ENCODE measurements at regions not wholly inside any gene's neighbourhood (a gene's known extent, or its start where the extent isn't known, plus 50 kb on each side); places are given as distances from the start of the nearest gene placed in this dataset.
"Not testable (repeated sequence)": the region's sequence is repeated elsewhere in the genome, so short reads cannot be mapped to it uniquely, and the experiment has no call there.

- no peak for DNase-seq
These were observed 93.8 kb upstream of the BMAL1 start for GRCh38 chr11:13183826-13184196.

DNA sequence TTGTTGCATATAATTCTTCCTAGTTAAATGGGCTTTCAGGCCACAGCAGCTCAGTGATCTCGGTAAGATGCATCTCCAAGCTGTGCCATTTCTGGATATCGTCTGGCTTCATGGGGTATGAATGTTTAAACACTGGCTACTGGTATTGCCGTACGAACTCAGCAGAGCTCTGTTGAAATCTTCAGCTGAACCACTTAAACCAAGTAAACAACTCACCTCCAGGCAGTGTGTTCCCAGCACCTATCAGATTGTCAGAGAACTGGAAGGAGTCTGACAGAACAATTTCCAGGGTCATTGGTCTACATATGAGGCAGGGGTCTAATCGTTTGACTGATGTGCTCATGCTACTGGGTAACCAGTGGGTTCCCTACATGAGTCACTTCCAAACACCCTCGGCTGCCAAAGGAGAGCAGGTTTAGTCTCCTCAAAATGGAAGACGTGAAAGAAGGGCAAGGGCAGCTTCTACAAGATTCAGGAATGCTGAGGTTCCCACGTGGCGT is 93.2 kb upstream of the BMAL1 start:
- DNase-seq = no peak

- DNase-seq = no peak
These were observed 89.4 kb upstream of the BMAL1 start for GRCh38 chr11:13188179-13188578.

DNA sequence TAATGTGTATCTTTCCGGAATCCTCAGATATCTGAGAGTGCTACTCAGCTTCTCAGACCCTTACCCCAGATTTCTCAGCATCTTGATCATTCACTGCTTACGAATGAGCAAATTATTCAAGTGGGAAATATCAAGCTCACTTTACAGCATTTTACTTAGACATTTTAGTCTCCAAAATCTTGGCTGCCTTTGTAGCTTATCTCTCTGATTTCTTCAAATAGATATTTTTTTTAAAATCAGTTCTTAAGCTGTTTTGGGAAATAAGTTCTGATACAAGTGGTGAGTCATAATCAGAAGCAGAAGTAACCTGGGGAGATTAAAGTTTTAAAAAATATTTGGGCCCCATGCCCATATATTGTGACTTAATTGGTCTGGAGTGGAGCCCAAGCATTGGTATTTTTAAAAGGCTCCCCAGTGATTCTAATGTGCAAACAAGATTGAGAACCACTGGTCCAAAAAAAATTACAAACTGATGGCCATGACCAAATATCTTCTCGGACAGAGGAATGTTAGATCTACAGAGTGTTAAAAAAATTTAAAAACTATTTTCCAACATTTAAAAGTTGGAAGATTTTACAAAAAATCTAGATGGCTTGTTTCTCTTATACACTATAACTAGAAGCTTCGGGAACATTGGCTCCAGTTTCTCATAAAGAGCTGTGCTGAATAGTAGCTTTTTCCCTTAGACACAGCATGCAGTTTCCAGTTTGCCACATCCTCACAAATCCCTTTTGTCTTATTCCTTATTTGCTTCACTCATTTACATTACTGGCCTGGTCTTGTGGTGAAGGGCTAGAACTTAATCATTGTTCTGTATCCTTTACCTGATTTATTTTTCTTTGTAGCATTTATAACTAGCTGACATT is 87.8 kb upstream of the BMAL1 start:
- no peak for DNase-seq

DNA sequence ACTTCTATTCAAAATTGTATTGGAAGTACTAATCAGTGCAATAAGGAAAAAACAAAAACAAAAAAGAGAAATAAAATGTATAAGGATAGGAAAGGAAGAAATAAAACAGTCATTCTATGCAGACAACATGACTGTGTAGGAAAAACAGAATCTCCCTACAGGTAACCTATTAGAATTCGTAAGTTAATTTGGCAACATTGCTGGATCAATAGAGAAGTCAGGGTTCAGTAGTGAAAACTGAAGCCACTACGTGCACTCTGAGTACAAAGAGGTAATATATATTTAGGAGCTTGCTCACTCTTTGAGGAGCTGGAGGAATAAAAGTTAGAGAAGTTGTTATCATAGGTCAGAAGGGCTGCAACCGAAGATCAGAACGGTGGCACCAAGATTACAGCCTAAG is 84.0 kb upstream of the BMAL1 start:
- no peak for DNase-seq

- DNase-seq = not testable (repeated sequence)
These were observed 80.2 kb upstream of the BMAL1 start for GRCh38 chr11:13197374-13197773.

- DNase-seq = no peak
These were observed 72.1 kb upstream of the BMAL1 start for GRCh38 chr11:13205486-13205885.

DNA sequence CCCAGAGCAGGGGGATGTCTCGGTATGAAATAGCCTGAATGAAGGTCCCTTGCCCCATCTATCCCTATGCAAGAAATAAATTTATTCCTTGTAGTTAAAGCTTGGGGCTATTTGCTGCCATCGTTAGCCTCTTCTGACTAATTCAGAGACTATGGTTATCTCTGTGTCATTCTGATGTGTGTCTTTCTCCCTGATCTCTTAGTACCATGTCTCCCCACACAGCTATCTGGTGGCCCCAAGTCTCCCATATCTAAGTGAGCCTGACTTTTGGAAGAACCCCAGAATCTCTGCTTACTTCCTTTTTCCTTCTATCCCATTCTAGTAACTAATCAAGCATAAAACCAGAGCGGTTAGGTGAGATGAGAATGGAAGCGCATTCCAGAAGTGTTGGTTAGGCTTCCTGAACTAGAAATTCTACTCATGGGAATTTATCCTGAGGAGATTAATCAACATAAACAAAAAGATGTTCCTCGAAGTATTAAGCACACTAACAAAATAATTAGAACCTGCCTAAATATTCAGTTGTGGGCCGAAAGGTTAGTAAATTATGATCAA is 71.4 kb upstream of the BMAL1 start:
- no peak for DNase-seq

- DNase-seq = no peak
These were observed 70.3 kb upstream of the BMAL1 start for GRCh38 chr11:13207270-13207664.

- DNase-seq = peak in 1 of 2 donors; percentile 42
These were observed 69.7 kb upstream of the BMAL1 start for GRCh38 chr11:13207665-13208594.

- peak in 1 of 2 donors; percentile 12 for DNase-seq
These were observed 68.7 kb upstream of the BMAL1 start for GRCh38 chr11:13208921-13209320.

GRCh38 chr11:13209379-13209778 is 68.2 kb upstream of the BMAL1 start:
- DNase-seq = no peak

GRCh38 chr11:13210424-13210823 is 67.2 kb upstream of the BMAL1 start:
- DNase-seq = peak; percentile 19 to 74

DNA sequence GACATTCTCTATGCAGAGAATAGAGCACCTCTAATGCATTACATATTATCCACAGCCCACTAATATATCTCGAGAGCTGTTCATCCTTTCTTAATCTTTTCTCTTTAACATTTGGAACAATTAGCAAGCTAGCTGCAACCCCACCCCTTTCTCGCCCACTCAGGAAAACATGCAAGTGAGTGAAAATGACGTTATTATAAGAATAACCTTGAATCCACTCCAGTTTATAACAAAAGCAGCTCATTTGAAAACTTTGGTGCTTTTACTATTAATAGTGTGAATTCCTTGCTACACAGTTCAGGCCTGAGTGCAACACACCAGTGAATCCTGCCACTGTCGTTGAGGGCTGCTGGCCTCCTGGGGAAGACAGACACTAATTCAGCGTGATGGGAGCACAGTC is 63.3 kb upstream of the BMAL1 start:
- no peak for DNase-seq

DNA sequence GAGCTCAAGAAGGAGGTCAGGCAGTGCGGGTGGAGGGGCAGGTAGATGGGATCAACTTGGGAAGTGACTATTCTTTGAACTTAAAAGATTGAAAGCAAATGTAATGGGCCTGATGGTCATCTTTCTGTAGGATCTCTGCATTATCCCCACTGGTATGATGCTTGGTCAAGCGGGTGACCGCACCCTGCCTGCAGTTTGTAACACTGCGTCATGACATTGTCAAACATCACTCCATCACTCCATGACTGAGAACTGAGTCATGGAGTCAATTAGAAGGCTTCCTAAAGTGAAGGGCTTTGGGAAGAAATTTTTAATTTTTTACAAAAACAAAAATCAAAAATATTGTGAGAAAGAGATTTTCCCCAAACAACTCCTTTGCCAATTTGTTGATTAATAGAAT is 62.4 kb upstream of the BMAL1 start:
- no peak for DNase-seq

DNA sequence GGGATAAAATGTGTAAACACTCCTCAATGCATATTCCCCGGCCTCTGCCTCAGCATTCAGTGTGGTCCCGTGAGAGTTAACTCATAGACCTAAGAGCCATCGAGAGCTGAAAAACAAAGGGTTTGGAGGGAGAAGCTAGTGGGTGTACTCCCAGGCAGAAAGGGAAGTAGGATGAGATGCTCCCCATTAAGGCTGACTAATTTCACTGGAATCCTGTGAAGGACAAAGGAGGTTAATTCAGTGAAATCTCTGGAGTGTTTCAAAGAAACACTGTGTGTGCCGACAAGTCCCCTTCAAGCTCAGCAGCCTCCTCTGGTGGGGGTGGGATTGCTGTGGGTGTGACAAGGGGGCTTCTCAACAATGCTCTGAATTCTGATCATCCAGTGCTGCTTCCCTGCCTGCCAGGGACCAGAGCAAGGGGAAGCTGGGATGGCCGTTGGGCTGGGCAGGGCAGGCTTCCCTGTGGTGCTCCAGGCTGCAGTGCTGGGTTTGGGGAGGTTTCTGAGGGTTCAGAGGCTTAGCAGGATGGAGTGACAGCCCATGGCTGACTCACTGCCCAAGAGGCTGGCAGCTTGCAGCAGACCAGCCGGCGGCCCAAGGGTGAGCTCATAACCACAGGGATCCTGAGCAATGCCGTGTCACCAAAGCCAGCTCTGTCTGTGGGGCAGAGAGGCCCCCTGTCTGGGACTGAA is 61.4 kb upstream of the BMAL1 start:
- DNase-seq = no peak

DNA sequence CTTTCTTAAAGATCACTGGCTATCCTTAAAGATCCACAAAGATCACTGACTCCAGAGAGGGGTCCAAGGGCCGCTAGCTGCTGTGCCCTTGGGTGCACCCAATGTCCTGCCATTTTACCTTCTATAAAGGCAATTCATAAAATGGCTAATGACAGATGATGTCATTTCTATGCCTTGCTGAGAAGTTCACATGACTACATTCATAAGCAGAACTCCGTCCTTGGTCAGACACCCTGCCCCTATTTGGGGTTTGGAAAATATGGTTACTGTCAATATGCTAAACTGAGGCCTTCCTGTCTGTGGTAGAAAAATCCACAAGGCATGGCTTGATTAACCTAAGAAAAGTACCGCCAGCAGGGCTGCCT is 60.9 kb upstream of the BMAL1 start:
- no peak for DNase-seq

- DNase-seq = not testable (repeated sequence)
These were observed 58.9 kb upstream of the BMAL1 start for GRCh38 chr11:13218685-13219084.

GRCh38 chr11:13220148-13220547 is 57.4 kb upstream of the BMAL1 start:
- no peak for DNase-seq

DNA sequence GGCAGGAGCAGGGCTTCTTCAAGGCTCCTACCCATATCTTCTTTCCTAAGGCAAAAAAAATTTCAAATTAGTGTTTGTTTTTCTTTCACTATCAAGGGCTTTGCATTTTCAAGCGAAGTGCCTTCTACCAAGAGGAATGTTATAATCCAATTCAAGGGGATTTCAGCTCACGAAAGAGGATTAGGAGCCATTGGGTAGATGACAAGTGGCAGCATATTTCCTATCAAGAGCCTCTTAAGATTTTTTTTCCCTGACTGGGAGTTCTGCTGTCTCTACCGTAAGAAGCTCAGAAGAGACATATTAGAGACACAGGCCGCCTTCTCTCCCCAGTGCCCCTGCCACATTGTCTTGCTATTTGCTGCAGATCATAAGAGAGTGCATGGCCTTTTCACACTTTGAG is 55.9 kb upstream of the BMAL1 start:
- DNase-seq = no peak

GRCh38 chr11:13222285-13222684 is 55.3 kb upstream of the BMAL1 start:
- no peak for DNase-seq

DNA sequence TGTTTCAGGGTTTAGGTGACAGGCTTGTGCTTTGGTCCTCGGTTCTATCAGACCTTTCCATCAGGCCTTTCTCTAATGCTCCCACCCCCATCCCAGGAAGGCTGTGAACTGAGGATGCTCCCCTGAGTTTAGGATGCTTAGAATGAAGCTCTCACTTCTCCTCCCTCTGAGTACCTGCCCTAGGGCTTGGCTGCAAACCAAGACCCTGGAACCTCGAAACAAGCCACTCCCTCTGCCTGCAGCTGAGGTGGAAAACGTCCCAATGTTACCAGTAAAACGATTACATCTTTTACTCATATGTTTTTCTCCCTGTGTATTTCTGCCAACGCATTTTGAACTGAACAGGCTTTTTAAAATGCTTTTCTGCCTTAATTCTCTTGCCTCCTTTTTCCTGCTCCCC is 54.5 kb upstream of the BMAL1 start:
- DNase-seq = no peak

- DNase-seq = no peak
These were observed 53.3 kb upstream of the BMAL1 start for GRCh38 chr11:13224324-13224723.
